Liver (tissue), 8 donors: ENCODE measurements at regions not wholly inside any gene's neighbourhood (a gene's known extent, or its start where the extent isn't known, plus 50 kb on each side); places are given as distances from the start of the nearest gene placed in this dataset.

Experiments
- DNase-seq: peaks from one replicate; pipeline ENCODE4 v3.0.0-alpha.2; 2017; ENCODE audit warnings: low spot score
- H3K27ac ChIP-seq, 2 donors: one replicate each; pipeline ENCODE4 v1.7.0; 2013; ENCODE audit warnings: inconsistent platforms in 2 of 2, low read length in 2 of 2, control low read depth in 1 of 2, low read depth in 1 of 2, mild to moderate bottlenecking in 1 of 2
- H3K27me3 ChIP-seq, 4 donors: one replicate each; pipeline versions ENCODE4 v1.6.1 to v1.7.0; 2013; ENCODE audit warnings: low read length in 3 of 4, inconsistent platforms in 1 of 4, mild to moderate bottlenecking in 1 of 4, moderate library complexity in 1 of 4; ENCODE audit not compliant: control insufficient read depth in 4 of 4, insufficient read depth in 4 of 4
- H3K36me3 ChIP-seq, 4 donors: one replicate each; pipeline versions ENCODE4 v1.6.1 to v1.7.0; 2013; ENCODE audit warnings: low read length in 3 of 4, mild to moderate bottlenecking in 3 of 4, low read depth in 1 of 4, moderate library complexity in 1 of 4; ENCODE audit not compliant: control insufficient read depth in 4 of 4, insufficient read depth in 3 of 4
- H3K4me1 ChIP-seq, 4 donors: one replicate each; pipeline versions ENCODE4 v1.6.1 to v1.7.0; 2013; ENCODE audit warnings: low read length in 3 of 4, mild to moderate bottlenecking in 3 of 4, moderate library complexity in 1 of 4; ENCODE audit not compliant: control insufficient read depth in 4 of 4, insufficient read depth in 4 of 4
- H3K4me3 ChIP-seq, 3 donors: one replicate each; pipeline versions ENCODE4 v1.6.1 to v1.7.0; 2013; ENCODE audit warnings: low read length in 3 of 3, control low read depth in 1 of 3, low read depth in 1 of 3, mild to moderate bottlenecking in 1 of 3
- H3K9ac ChIP-seq, 2 donors: one replicate each; pipeline ENCODE4 v1.7.0; 2013; ENCODE audit warnings: low read length in 2 of 2, mild to moderate bottlenecking in 2 of 2, moderate library complexity in 2 of 2, control low read depth in 1 of 2, low read depth in 1 of 2
- H3K9me3 ChIP-seq, 4 donors: one replicate each; pipeline versions ENCODE4 v1.6.1 to v1.7.0; 2013; ENCODE audit warnings: low read length in 3 of 4; ENCODE audit not compliant: control insufficient read depth in 4 of 4
- CTCF ChIP-seq: fragments of 150-350 bp; IDR thresholded peaks from 2 replicates; pipeline ENCODE4 v1.5.1; 2017; ENCODE audit warnings: improper control_type of control experiment, low read depth, low read length; ENCODE audit not compliant: missing input control
- EGR1 ChIP-seq, 2 donors: IDR thresholded peaks; 2 replicates each; pipeline ENCODE4 v1.6.1; 2016 to 2018; ENCODE audit warnings: antibody characterized with exemption in 2 of 2, low read depth in 2 of 2
- FOXA1 ChIP-seq: IDR thresholded peaks from 2 replicates; pipeline ENCODE4 v1.6.1; 2016; ENCODE audit warnings: antibody characterized with exemption
- GABPA ChIP-seq, 2 donors: IDR thresholded peaks in 1 of 2; conservative IDR thresholded peaks in 1 of 2; 2 replicates each; pipeline ENCODE4 v1.6.1; 2016; ENCODE audit warnings: antibody characterized with exemption in 2 of 2, mild to moderate bottlenecking in 1 of 2, moderate library complexity in 1 of 2
- HNF4A ChIP-seq, 2 donors: conservative IDR thresholded peaks; 2 replicates each; pipeline ENCODE4 v1.6.1; 2016; ENCODE audit warnings: antibody characterized with exemption in 2 of 2, mild to moderate bottlenecking in 2 of 2
- HNF4G ChIP-seq: IDR thresholded peaks from 2 replicates; pipeline ENCODE4 v1.6.1; 2016; ENCODE audit warnings: antibody characterized with exemption
- JUND ChIP-seq, 2 donors: IDR thresholded peaks; 2 replicates each; pipeline ENCODE4 v1.6.1; 2016; ENCODE audit warnings: antibody characterized with exemption in 2 of 2
- NR2F2 ChIP-seq: IDR thresholded peaks from 2 replicates; pipeline ENCODE4 v1.6.1; 2016; ENCODE audit warnings: antibody characterized with exemption
- RAD21 ChIP-seq, 2 donors: IDR thresholded peaks; 2 replicates each; pipeline ENCODE4 v1.6.1; 2016; ENCODE audit warnings: antibody characterized with exemption in 2 of 2, mild to moderate bottlenecking in 2 of 2
- REST ChIP-seq: IDR thresholded peaks from 2 replicates; pipeline ENCODE4 v1.6.1; 2016; ENCODE audit warnings: antibody characterized with exemption, mild to moderate bottlenecking
- RXRA ChIP-seq, 2 donors: IDR thresholded peaks; 2 replicates each; pipeline ENCODE4 v1.6.1; 2017 to 2018; ENCODE audit warnings: antibody characterized with exemption in 2 of 2, mild to moderate bottlenecking in 1 of 2
- SP1 ChIP-seq: IDR thresholded peaks from 2 replicates; pipeline ENCODE4 v1.6.1; 2018; ENCODE audit warnings: antibody characterized with exemption, mild to moderate bottlenecking
- YY1 ChIP-seq: IDR thresholded peaks from 2 replicates; pipeline ENCODE4 v1.6.1; 2016; ENCODE audit warnings: antibody characterized with exemption, mild to moderate bottlenecking
- ZBTB33 ChIP-seq: IDR thresholded peaks from 2 replicates; pipeline ENCODE4 v1.6.1; 2016; ENCODE audit warnings: antibody characterized with exemption
- WGBS: extraction: QIAGEN DNeasy Blood & Tissue Kit; methylation state at CpG from one replicate; pipeline ENCODE4 v1.1.7; 2013; 5-methylcytosine and 5-hydroxymethylcytosine counted together
- donor health status: healthy.
- donor health status: healthy.
- donor health status: healthy.
- donor health status: healthy.
- donor health status: healthy.

- H3K4me1 ChIP-seq = no peaks in the 10 kb centered on the region
- DNase-seq = no peak
- TF ChIP-seq SP1 (no peak), FOXA1 (no peak), NR2F2 (no peak)
- no peaks in the 10 kb centered on the region for H3K36me3 ChIP-seq
- H3K9me3 ChIP-seq = no peaks in the 10 kb centered on the region
- no peak overlapping the region for H3K27ac ChIP-seq
- no peak overlapping the region for H3K9ac ChIP-seq
- WGBS = 24% methylated on average over 1 of the region's 1 CpG
- no peaks in the 10 kb centered on the region for H3K27me3 ChIP-seq
- H3K4me3 ChIP-seq = no peak overlapping the region
Measured at GRCh38 chr6:74757813-74758212, 448.0 kb downstream of the COL12A1 start.

- no peak for DNase-seq
- Histone ChIP-seq H3K27ac (no peak overlapping the region), H3K9ac (no peak overlapping the region), H3K36me3 (no peaks in the 10 kb centered on the region), H3K27me3 (no peaks in the 10 kb centered on the region), H3K9me3 (no peaks in the 10 kb centered on the region), H3K4me1 (no peaks in the 10 kb centered on the region), H3K4me3 (no peak overlapping the region)
- TF ChIP-seq YY1 (no peak), RAD21 (IDR thresholded peaks at IDR 0.05) (no peak), GABPA (IDR thresholded peaks at IDR 0.05 in 1 of 2, conservative IDR thresholded peaks at IDR 0.05 in 1 of 2) (no peak), RXRA (IDR thresholded peaks at IDR 0.05) (no peak), CTCF (no peak), FOXA1 (no peak)
- 82% methylated on average over 2 of the region's 2 CpGs for WGBS
Measured at GRCh38 chr6:74756923-74757322, 448.9 kb downstream of the COL12A1 start.

- no peak for TF ChIP-seq ZBTB33
- no peak for TF ChIP-seq SP1
- no peak for TF ChIP-seq YY1
- TF ChIP-seq HNF4G = no peak
- no peak for TF ChIP-seq RAD21 (IDR thresholded peaks at IDR 0.05)
- TF ChIP-seq HNF4A (conservative IDR thresholded peaks at IDR 0.05) = no peak
- TF ChIP-seq NR2F2 = no peak
- TF ChIP-seq GABPA (IDR thresholded peaks at IDR 0.05 in 1 of 2, conservative IDR thresholded peaks at IDR 0.05 in 1 of 2) = no peak
- 46% methylated on average over 2 of the region's 2 CpGs for WGBS
- no peaks in the 10 kb centered on the region for H3K36me3 ChIP-seq
- H3K27me3 ChIP-seq = no peaks in the 10 kb centered on the region
- H3K27ac ChIP-seq = no peak overlapping the region
- no peak for DNase-seq
- H3K9me3 ChIP-seq = no peaks in the 10 kb centered on the region
- no peak overlapping the region for H3K9ac ChIP-seq
- H3K4me3 ChIP-seq = no peak overlapping the region
- no peaks in the 10 kb centered on the region for H3K4me1 ChIP-seq
Measured at GRCh38 chr6:74755778-74756177, 450.1 kb downstream of the COL12A1 start.

GRCh38 chr6:74755196-74755595, 450.7 kb downstream of the COL12A1 start:
- Histone ChIP-seq H3K36me3 (no peaks in the 10 kb centered on the region), H3K4me3 (no peak overlapping the region), H3K27ac (no peak overlapping the region), H3K9me3 (no peaks in the 10 kb centered on the region), H3K9ac (no peak overlapping the region), H3K4me1 (no peaks in the 10 kb centered on the region), H3K27me3 (no peaks in the 10 kb centered on the region)
- WGBS = 85% methylated on average over 10 of the region's 10 CpGs
- no peak for DNase-seq
- TF ChIP-seq YY1 = no peak
- TF ChIP-seq ZBTB33 = no peak
- no peak for TF ChIP-seq SP1
- TF ChIP-seq REST = no peak
- no peak for TF ChIP-seq FOXA1
- TF ChIP-seq GABPA (IDR thresholded peaks at IDR 0.05 in 1 of 2, conservative IDR thresholded peaks at IDR 0.05 in 1 of 2) = no peak
- no peak for TF ChIP-seq RXRA (IDR thresholded peaks at IDR 0.05)
- TF ChIP-seq RAD21 (IDR thresholded peaks at IDR 0.05) = no peak
- no peak for TF ChIP-seq JUND (IDR thresholded peaks at IDR 0.05)
- no peak for TF ChIP-seq EGR1 (IDR thresholded peaks at IDR 0.05; ENCODE audit: low read depth in 2 of 2)
